ENCODE measurements at regions not wholly inside any gene's neighbourhood (a gene's known extent, or its start where the extent isn't known, plus 50 kb on each side); places are given as distances from the start of the nearest gene placed in this dataset.

DNA sequence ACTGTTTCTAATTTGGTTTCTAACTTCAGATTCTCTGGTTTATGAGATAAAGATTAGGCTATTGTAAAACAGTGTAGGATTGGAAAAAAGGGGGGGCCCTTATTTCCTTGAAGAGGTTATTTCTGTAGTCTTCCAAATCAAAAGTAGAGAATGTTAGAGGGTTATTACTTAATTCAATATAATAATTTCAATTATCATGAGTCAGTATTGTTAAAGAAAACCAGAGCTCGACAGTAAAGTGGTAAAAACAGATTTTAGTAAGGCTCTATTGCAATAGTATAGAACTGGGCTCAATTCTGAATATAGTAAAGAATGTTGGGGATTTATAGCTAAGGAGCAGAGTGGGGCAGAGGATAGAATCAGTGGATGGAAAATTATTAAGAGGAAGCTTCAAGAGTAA lies 140.0 kb downstream of the TANC2 start:
- no peak overlapping the region for H3K4me3 ChIP-seq (ENCODE audit: low read length)
- H3K36me3 ChIP-seq (ENCODE audit: insufficient read depth, low read length): peaks cover 6% of the 10 kb centered on the region
- H3K9ac ChIP-seq (ENCODE audit: low read length): no peak overlapping the region
- H2AFZ ChIP-seq (ENCODE audit: low read depth, low read length): no peak overlapping the region
- no peak overlapping the region for H3K27ac ChIP-seq (ENCODE audit: low read length)
- H3K79me2 ChIP-seq (replicated peaks; ENCODE audit: insufficient read depth, low read length): peaks cover 10% of the 10 kb centered on the region
- H3F3A ChIP-seq (ENCODE audit: insufficient read depth, low read length, poor library complexity, severe bottlenecking): no peaks in the 10 kb centered on the region
- TF ChIP-seq, protein P1, sequence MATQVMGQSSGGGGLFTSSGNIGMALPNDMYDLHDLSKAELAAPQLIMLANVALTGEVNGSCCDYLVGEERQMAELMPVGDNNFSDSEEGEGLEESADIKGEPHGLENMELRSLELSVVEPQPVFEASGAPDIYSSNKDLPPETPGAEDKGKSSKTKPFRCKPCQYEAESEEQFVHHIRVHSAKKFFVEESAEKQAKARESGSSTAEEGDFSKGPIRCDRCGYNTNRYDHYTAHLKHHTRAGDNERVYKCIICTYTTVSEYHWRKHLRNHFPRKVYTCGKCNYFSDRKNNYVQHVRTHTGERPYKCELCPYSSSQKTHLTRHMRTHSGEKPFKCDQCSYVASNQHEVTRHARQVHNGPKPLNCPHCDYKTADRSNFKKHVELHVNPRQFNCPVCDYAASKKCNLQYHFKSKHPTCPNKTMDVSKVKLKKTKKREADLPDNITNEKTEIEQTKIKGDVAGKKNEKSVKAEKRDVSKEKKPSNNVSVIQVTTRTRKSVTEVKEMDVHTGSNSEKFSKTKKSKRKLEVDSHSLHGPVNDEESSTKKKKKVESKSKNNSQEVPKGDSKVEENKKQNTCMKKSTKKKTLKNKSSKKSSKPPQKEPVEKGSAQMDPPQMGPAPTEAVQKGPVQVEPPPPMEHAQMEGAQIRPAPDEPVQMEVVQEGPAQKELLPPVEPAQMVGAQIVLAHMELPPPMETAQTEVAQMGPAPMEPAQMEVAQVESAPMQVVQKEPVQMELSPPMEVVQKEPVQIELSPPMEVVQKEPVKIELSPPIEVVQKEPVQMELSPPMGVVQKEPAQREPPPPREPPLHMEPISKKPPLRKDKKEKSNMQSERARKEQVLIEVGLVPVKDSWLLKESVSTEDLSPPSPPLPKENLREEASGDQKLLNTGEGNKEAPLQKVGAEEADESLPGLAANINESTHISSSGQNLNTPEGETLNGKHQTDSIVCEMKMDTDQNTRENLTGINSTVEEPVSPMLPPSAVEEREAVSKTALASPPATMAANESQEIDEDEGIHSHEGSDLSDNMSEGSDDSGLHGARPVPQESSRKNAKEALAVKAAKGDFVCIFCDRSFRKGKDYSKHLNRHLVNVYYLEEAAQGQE (IDR thresholded peaks at IDR 0.05; ENCODE audit: borderline replicate concordance): no peak
- no peak for TF ChIP-seq EZH2 (IDR thresholded peaks at IDR 0.05; ENCODE audit: borderline replicate concordance, insufficient read depth, low read length, poor library complexity, severe bottlenecking)
- no peak for TF ChIP-seq SMC3 (conservative IDR thresholded peaks at IDR 0.05; ENCODE audit: poor library complexity)
- TF ChIP-seq EP300 (conservative IDR thresholded peaks at IDR 0.05; ENCODE audit: poor library complexity, severe bottlenecking): no peak
- no peak for TF ChIP-seq POLR2AphosphoS5 (IDR thresholded peaks at IDR 0.05)
- TF ChIP-seq TAF1 (IDR thresholded peaks at IDR 0.05; ENCODE audit: low read depth): no peak
- TF ChIP-seq RAD21 (conservative IDR thresholded peaks at IDR 0.05): no peak
- TF ChIP-seq, protein P2, sequence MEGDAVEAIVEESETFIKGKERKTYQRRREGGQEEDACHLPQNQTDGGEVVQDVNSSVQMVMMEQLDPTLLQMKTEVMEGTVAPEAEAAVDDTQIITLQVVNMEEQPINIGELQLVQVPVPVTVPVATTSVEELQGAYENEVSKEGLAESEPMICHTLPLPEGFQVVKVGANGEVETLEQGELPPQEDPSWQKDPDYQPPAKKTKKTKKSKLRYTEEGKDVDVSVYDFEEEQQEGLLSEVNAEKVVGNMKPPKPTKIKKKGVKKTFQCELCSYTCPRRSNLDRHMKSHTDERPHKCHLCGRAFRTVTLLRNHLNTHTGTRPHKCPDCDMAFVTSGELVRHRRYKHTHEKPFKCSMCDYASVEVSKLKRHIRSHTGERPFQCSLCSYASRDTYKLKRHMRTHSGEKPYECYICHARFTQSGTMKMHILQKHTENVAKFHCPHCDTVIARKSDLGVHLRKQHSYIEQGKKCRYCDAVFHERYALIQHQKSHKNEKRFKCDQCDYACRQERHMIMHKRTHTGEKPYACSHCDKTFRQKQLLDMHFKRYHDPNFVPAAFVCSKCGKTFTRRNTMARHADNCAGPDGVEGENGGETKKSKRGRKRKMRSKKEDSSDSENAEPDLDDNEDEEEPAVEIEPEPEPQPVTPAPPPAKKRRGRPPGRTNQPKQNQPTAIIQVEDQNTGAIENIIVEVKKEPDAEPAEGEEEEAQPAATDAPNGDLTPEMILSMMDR (IDR thresholded peaks at IDR 0.05; ENCODE audit: poor library complexity, severe bottlenecking): no peak
- TF ChIP-seq MXI1 (conservative IDR thresholded peaks at IDR 0.05; ENCODE audit: poor library complexity, severe bottlenecking): no peak
- H3K27me3 ChIP-seq (ENCODE audit: insufficient read depth, low read depth, low read length): no peaks in the 10 kb centered on the region
- H3K4me2 ChIP-seq (ENCODE audit: low read length): no peak overlapping the region
- no peaks in the 10 kb centered on the region for H3K9me3 ChIP-seq (ENCODE audit: low read length)
- no peaks in the 10 kb centered on the region for H3K9me2 ChIP-seq (ENCODE audit: insufficient read depth, low read length)
- H4K20me1 ChIP-seq (ENCODE audit: insufficient read depth): no peaks in the 10 kb centered on the region

DNA sequence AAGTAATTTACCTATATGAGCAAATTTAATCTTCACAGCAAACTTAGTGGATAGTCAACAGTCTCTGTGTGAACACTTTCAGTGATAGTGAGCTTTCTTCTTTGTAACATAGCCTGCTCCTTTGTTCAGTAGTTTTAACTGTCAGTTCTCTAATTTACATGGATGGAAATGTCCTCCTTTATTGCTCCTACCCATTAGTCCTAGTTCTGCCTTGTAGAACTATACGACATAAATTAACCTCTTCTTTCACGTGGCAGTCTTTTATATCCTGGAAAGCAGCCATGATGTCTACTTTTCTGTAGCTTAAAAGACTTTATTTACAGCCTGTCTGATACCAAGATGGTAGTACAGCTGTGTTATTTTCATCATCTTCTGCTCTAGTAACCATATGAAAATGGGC lies 143.6 kb downstream of the TANC2 start:
- no peaks in the 10 kb centered on the region for H3K36me3 ChIP-seq (ENCODE audit: insufficient read depth, low read length)
- no peaks in the 10 kb centered on the region for H3F3A ChIP-seq (ENCODE audit: insufficient read depth, low read length, poor library complexity, severe bottlenecking)
- no peak overlapping the region for H3K4me3 ChIP-seq (ENCODE audit: low read length)
- H3K27ac ChIP-seq (ENCODE audit: low read length): no peak overlapping the region
- H4K20me1 ChIP-seq (ENCODE audit: insufficient read depth): no peaks in the 10 kb centered on the region
- peaks cover 18% of the 10 kb centered on the region for H3K79me2 ChIP-seq (replicated peaks; ENCODE audit: insufficient read depth, low read length)
- TF ChIP-seq TAF1 (IDR thresholded peaks at IDR 0.05; ENCODE audit: low read depth) (no peak), RAD21 (conservative IDR thresholded peaks at IDR 0.05) (no peak), EZH2 (IDR thresholded peaks at IDR 0.05; ENCODE audit: borderline replicate concordance, insufficient read depth, low read length, poor library complexity, severe bottlenecking) (no peak), SMC3 (conservative IDR thresholded peaks at IDR 0.05; ENCODE audit: poor library complexity) (no peak), EP300 (conservative IDR thresholded peaks at IDR 0.05; ENCODE audit: poor library complexity, severe bottlenecking) (no peak)
- H3K27me3 ChIP-seq (ENCODE audit: insufficient read depth, low read depth, low read length): no peaks in the 10 kb centered on the region
- no peak overlapping the region for H3K9ac ChIP-seq (ENCODE audit: low read length)
- H3K4me2 ChIP-seq (ENCODE audit: low read length): no peak overlapping the region
- no peak overlapping the region for H2AFZ ChIP-seq (ENCODE audit: low read depth, low read length)
- no peaks in the 10 kb centered on the region for H3K9me2 ChIP-seq (ENCODE audit: insufficient read depth, low read length)
- H3K9me3 ChIP-seq (ENCODE audit: low read length): no peaks in the 10 kb centered on the region
